GM12874 (cell line): ENCODE measurements at regions not wholly inside any gene's neighbourhood (a gene's known extent, or its start where the extent isn't known, plus 50 kb on each side); places are given as distances from the start of the nearest gene placed in this dataset.

Experiments used
- TF ChIP-seq, protein P1 (sequence below): IDR thresholded peaks from 2 replicates; pipeline ENCODE4 v1.5.1; 2011; ENCODE audit warnings: low read depth, mild to moderate bottlenecking, control low read depth, low read length, moderate library complexity; ENCODE audit not compliant: insufficient read depth

DNA sequence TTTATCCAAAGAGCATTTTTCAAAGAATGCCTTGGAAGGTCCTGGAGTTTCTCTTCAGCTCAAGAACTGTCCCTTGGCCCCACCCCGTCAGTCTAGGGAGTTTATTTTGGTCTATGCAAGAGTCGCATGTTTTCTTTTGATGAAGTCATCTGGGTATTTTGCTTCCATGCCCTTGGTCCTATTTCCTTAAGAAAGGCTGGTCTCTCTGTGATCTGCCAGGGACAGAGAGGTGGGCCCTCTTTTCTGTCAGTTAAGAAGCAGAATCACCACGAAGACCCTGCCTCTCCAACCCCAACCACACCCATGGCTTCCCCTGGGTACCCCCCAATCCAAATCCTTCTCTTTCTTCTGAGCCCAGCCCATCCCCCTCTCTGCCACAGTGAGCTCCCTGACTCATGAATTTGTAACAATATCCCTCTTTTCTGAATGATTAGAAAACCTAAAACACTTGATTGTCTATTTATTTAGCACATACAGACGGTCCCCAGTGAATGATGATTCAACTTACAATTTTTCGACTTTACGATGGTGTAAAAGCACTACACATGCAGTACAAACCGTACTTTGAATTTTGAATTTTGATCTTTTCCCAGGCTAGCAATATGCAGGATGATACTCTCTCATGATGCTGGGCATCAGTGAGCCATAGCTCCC, 163.5 kb upstream of the ADRA1B start:
- TF ChIP-seq, protein P1, sequence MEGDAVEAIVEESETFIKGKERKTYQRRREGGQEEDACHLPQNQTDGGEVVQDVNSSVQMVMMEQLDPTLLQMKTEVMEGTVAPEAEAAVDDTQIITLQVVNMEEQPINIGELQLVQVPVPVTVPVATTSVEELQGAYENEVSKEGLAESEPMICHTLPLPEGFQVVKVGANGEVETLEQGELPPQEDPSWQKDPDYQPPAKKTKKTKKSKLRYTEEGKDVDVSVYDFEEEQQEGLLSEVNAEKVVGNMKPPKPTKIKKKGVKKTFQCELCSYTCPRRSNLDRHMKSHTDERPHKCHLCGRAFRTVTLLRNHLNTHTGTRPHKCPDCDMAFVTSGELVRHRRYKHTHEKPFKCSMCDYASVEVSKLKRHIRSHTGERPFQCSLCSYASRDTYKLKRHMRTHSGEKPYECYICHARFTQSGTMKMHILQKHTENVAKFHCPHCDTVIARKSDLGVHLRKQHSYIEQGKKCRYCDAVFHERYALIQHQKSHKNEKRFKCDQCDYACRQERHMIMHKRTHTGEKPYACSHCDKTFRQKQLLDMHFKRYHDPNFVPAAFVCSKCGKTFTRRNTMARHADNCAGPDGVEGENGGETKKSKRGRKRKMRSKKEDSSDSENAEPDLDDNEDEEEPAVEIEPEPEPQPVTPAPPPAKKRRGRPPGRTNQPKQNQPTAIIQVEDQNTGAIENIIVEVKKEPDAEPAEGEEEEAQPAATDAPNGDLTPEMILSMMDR, result no peak

DNA sequence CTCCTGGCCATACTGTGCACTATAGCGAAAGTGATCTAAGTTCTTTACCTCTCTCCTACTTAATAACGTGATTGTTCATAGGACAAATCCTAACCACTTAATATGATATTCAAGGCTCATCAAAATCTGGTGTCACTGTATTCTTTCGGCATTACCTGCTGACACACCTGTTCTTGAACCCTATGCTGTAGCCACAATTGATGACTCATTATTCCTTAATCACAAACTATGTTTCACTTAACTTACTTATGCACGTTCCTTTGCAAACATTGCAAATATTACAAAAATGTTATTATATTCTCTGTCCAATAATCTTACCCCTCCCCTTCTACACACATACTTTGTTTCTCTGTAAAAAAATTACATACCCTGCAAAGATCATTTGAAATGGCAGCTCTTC, 158.1 kb upstream of the ADRA1B start:
- TF ChIP-seq, protein P1, result no peak

DNA sequence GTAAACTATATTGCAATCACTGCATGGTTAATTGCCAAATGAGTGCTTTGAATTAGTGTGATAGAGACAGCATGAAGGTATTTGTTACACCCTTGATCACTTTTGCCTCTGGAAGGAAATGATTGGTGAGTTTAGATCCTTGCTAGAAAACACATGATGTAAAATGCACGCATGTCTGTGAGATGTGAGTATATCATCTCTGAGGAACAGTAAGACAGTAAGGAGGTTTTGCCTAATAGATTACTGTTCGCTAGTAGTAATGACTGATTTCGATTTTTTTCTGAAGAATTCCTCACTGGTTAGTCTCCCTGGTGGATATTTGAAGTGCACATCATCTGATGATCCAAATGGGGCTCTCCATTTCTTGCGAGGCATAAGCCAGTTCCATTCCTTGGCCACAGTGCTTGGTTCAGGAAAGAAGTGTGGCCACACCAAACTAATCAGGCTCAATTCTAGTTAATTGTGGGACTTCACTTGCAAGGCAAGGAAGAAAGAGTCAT, 156.4 kb upstream of the ADRA1B start:
- TF ChIP-seq, protein P1, result no peak

DNA sequence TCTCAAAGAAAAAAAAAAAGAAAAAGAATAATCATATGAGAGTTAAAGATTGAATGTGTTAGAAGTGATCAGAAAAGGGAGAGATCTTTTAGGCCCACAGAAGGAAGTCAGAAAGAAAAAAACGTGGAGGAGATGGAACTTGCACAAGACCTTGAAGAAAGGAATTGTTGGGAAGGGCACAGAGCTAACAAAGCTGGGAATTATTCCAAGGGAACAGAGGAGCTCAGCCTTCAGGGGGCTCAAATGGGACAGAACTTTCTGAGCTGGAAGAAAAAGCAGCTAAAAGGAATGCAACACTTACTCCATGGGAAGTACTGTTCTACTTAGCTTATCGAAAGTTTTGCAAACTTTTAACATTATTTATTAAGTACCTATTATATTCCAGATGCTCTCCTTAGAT, 153.4 kb upstream of the ADRA1B start:
- TF ChIP-seq, protein P1, result no peak

DNA sequence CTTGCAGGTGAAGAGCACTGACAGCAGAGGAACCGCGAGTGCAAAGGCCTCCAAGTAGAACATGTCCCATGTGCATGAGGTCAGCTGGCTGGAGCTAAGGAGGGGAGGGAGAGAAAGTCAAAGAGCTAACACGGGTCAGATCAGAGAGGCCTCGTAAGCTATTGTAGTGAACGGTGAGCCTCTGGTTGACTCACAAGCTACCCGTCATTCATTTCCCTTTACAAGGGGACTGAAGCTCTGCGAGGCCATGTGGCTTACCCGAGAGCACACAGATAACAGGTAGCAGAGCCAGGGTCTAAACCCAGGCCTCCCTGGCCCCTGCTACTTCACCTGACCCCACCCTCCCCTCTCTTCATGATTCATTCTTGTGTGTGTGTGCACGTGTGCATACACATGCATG, 152.7 kb upstream of the ADRA1B start:
- TF ChIP-seq, protein P1, result no peak

DNA sequence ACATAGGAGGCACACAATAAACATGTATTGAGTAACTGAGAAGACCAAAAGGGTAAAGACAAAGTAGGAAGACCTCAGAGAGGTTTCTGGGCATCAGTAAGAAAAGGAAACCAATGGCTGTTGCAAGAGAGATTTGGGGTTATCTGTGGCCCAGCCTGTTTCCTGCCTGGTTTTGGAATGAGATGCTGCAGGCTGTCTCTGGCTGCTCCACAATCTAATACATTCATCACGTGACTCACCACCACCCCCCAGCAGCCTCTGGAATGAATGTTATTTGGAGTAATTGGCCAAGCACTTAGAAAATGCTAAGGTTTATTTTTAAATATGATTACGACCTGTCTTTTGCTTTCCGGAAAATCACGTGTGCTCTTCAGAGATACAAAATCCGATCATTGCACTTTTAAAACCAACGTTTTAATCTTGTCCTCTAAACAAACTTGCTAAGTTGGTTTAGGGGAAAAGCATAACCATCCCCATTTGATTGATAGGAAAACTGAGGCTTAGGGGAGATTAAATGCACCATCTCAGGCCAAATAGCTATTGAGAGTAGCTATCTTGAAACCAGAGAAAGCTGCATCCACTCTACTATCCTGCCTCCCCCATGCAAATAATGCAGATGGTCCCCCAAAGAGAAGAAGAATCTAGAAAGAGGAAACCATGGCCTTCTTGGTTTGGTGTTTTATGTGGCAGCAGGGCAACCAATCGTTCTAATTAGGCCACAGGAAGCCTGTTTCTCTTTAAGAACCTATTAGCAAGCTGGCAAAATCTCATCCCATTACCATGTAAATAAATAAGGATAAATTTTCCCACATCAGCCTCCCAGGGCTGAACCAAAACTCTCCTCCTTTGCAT, 151.8 kb upstream of the ADRA1B start:
- TF ChIP-seq, protein P1, result no peak

DNA sequence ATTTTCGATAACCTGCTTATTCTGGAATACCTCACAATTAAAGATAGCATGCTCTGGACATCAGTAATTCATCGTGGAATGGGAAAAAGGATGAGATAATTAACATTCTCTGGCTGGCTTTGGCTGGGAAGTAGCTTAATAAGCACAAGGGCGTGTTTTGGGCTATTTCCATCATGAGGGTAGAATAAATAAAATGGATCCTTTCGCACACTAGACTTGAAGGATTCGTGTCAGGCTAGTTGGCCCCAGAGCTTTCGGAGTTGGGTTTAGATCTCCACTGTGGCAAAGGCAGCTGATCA, 151.2 kb upstream of the ADRA1B start:
- TF ChIP-seq, protein P1, result no peak
